Endothelial cell of umbilical vein (primary cell): ENCODE measurements at regions not wholly inside any gene's neighbourhood (a gene's known extent, or its start where the extent isn't known, plus 50 kb on each side); places are given as distances from the start of the nearest gene placed in this dataset.

Source experiments
- CTCF ChIP-seq, 2 donors: IDR thresholded peaks; 1 replicate in 1 of 2; 2 replicates in 1 of 2; pipeline ENCODE4 v1.5.1; 2011; ENCODE audit warnings: low read length in 2 of 2, mild to moderate bottlenecking in 2 of 2, moderate library complexity in 2 of 2, control low read depth in 1 of 2, inconsistent platforms in 1 of 2, low read depth in 1 of 2; ENCODE audit not compliant: insufficient read depth in 1 of 2; ENCODE audit errors: extremely low read depth in 1 of 2
- EZH2 ChIP-seq: IDR thresholded peaks from 2 replicates; pipeline ENCODE4 v1.6.1; 2012; ENCODE audit warnings: borderline replicate concordance, low read depth, mild to moderate bottlenecking, moderate library complexity, low read length, inconsistent platforms; ENCODE audit not compliant: severe bottlenecking
- POLR2A ChIP-seq: IDR thresholded peaks from 2 replicates; pipeline ENCODE4 v1.6.1; 2012; ENCODE audit warnings: low read depth, mild to moderate bottlenecking, control low read depth, low read length

GRCh38 chr12:30218073-30218472, 434.3 kb upstream of the TMTC1 start:
- TF ChIP-seq EZH2, result no peak
- TF ChIP-seq POLR2A, result no peak
- no peak for TF ChIP-seq CTCF (IDR thresholded peaks at IDR 0.05; ENCODE audit: extremely low read depth in 1 of 2, insufficient read depth in 1 of 2, low read depth in 1 of 2, low read length in 2 of 2)
